ENCODE measurements at regions not wholly inside any gene's neighbourhood (a gene's known extent, or its start where the extent isn't known, plus 50 kb on each side); places are given as distances from the start of the nearest gene placed in this dataset.
A peak's percentile ranks its signal among the peaks of the same experiment; 100 is the strongest.

GRCh38 chr6:15960740-15961634 is 167.9 kb upstream of the MYLIP start:
- H3K9ac ChIP-seq (ENCODE audit: extremely low read depth, insufficient read length, low read length): no peak overlapping the region
- no peak overlapping the region for H2BK120ac ChIP-seq (ENCODE audit: low read depth, low read length, poor library complexity, severe bottlenecking)
- no peak overlapping the region for H2AK5ac ChIP-seq (ENCODE audit: insufficient read length, low read length)
- TF ChIP-seq CTCF (conservative IDR thresholded peaks at IDR 0.05): no peak
- H3K27ac ChIP-seq (ENCODE audit: insufficient read length, low read depth, low read length): no peak overlapping the region
- H3K79me1 ChIP-seq (ENCODE audit: insufficient read depth, low read depth, low read length, poor library complexity, severe bottlenecking): no peaks in the 10 kb centered on the region
- peak; percentile 75 for DNase-seq
- no peaks in the 10 kb centered on the region for H3K27me3 ChIP-seq (ENCODE audit: insufficient read depth, low read length)
- Mint-ChIP-seq H3K27ac (peak overlapping the region in 1 of 3 experiments; percentile 80; a peak in 1 of 7 replicates), H3K36me3 (ENCODE audit: insufficient read depth in 1 of 3, low read depth in 3 of 3) (peaks cover 9 to 19% (median 16%) of the 10 kb centered on the region in 3 experiments; a peak in 6 of 7 replicates), H3K4me1 (peaks cover 25 to 35% of the 10 kb centered on the region in 2 experiments), H3K4me3 (no peak overlapping the region), H3K27me3 (ENCODE audit: low read depth) (no peaks in the 10 kb centered on the region), H3K9me3 (peaks cover 15 to 19% of the 10 kb centered on the region in 2 experiments)
- no peak overlapping the region for H4K5ac ChIP-seq (ENCODE audit: insufficient read length, low read depth, low read length)
- no peak overlapping the region for H2BK20ac ChIP-seq (ENCODE audit: low read depth, low read length, poor library complexity, severe bottlenecking)
- H2BK15ac ChIP-seq (ENCODE audit: low read depth, low read length): no peak overlapping the region
- peak overlapping the region; percentile 60 for H3K18ac ChIP-seq (ENCODE audit: insufficient read length, low read depth, low read length)
- H3K23ac ChIP-seq (ENCODE audit: insufficient read length, low read depth, low read length): no peak overlapping the region
- H3K4me1 ChIP-seq (ENCODE audit: insufficient read depth, low read length): peaks cover 8% of the 10 kb centered on the region; the same call in 1 of the 2 replicates
- no peaks in the 10 kb centered on the region for H3K23me2 ChIP-seq (ENCODE audit: insufficient read length, low read depth, low read length, poor library complexity, severe bottlenecking)
- no peak overlapping the region for H4K91ac ChIP-seq (ENCODE audit: insufficient read length, low read depth, low read length)
- no peak overlapping the region for H2BK12ac ChIP-seq (ENCODE audit: insufficient read length, low read depth, low read length)
- H3K14ac ChIP-seq (ENCODE audit: insufficient read depth, low read length): peak overlapping the region; percentile 21; the same call in 1 of the 2 replicates
- H3K4ac ChIP-seq (ENCODE audit: low read depth, low read length): no peak overlapping the region
- H2BK5ac ChIP-seq (ENCODE audit: insufficient read length, low read length): no peak overlapping the region
- H3K9me3 ChIP-seq (ENCODE audit: control insufficient read depth, low read depth, low read length): peaks cover 9% of the 10 kb centered on the region
- H4K8ac ChIP-seq (replicated peaks; ENCODE audit: insufficient read length, low read depth, low read length): no peak overlapping the region
- H4K20me1 ChIP-seq (ENCODE audit: control insufficient read depth, insufficient read depth, insufficient read length): no peaks in the 10 kb centered on the region
- no peak overlapping the region for H3T11ph ChIP-seq (ENCODE audit: low read length)
- no peaks in the 10 kb centered on the region for H3K79me2 ChIP-seq (ENCODE audit: insufficient read depth, low read length)
- no peak overlapping the region for H3K56ac ChIP-seq (ENCODE audit: insufficient read length, low read depth, low read length)
- no peak overlapping the region for H3K4me2 ChIP-seq (ENCODE audit: insufficient read depth, insufficient read length, low read length)
- no CpG with 5 or more reads among the region's 7 CpGs for WGBS (ENCODE audit: extremely low coverage, insufficient read length, low lambda C conversion rate)
- peak overlapping the region; percentile 78 for H2AFZ ChIP-seq (ENCODE audit: low read length)
